ENCODE measurements at regions not wholly inside any gene's neighbourhood (a gene's known extent, or its start where the extent isn't known, plus 50 kb on each side); places are given as distances from the start of the nearest gene placed in this dataset.

DNA sequence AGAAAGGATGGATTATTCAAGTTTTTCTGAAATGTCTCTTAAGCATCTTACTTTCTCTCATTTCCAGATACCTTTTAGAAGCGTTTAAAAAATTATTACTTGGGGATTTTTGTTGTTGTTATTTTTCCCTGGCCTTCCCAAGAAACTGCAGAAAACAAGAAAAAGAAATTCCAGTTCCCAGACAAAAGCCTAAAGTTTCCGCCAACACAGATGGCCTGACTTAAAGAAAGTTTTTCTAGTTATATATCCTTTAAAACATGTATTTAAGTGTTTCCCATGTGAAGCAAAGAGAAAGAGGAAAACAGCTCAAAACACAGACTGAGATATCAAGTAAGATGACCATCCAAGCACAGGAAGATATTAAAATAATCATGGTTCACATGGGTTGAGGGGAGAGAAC is 401.7 kb upstream of the MAF start:
- DNase-seq (ENCODE audit: low read depth in 2 of 2) = no peak
- TF ChIP-seq, protein P1, sequence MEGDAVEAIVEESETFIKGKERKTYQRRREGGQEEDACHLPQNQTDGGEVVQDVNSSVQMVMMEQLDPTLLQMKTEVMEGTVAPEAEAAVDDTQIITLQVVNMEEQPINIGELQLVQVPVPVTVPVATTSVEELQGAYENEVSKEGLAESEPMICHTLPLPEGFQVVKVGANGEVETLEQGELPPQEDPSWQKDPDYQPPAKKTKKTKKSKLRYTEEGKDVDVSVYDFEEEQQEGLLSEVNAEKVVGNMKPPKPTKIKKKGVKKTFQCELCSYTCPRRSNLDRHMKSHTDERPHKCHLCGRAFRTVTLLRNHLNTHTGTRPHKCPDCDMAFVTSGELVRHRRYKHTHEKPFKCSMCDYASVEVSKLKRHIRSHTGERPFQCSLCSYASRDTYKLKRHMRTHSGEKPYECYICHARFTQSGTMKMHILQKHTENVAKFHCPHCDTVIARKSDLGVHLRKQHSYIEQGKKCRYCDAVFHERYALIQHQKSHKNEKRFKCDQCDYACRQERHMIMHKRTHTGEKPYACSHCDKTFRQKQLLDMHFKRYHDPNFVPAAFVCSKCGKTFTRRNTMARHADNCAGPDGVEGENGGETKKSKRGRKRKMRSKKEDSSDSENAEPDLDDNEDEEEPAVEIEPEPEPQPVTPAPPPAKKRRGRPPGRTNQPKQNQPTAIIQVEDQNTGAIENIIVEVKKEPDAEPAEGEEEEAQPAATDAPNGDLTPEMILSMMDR (IDR thresholded peaks at IDR 0.05; ENCODE audit: low read depth, low read length) = no peak

GRCh38 chr16:79998143-79998542 is 397.6 kb upstream of the MAF start:
- TF ChIP-seq, protein P1 (IDR thresholded peaks at IDR 0.05; ENCODE audit: low read depth, low read length) = no peak
- no peak for DNase-seq (ENCODE audit: low read depth in 2 of 2)
- H3K4me3 ChIP-seq (replicated peaks in 1 of 2; ENCODE audit: low read depth in 2 of 2, low read length in 2 of 2) = no peak overlapping the region

More for the DNA sequence above, 401.7 kb upstream of the MAF start:
- no peak overlapping the region for H3K4me3 ChIP-seq (replicated peaks in 1 of 2; ENCODE audit: low read depth in 2 of 2, low read length in 2 of 2)

GRCh38 chr16:79997257-79997656 is 396.7 kb upstream of the MAF start:
- TF ChIP-seq, protein P1 (IDR thresholded peaks at IDR 0.05; ENCODE audit: low read depth, low read length) = peak; percentile 51
- no peak overlapping the region for H3K4me3 ChIP-seq (replicated peaks in 1 of 2; ENCODE audit: low read depth in 2 of 2, low read length in 2 of 2)

DNA sequence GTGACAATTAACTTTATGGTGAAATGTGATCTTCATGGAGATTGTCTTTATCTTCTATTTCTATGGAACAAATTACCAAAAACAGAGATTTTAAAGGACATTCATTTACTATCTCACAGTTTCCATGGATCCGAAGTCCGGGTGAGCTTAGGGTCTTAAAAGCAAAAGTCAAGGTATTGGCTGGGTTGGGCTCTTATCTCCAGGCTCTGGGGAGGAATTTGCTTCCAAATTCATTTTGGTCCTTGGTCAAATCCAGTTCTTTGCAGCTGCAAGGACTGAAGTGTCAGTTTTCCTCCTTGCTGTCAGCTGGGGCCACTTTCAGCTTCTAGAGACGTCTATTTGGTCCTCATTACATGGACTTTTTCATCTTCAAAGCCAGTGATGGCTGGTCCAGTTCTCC is 395.8 kb upstream of the MAF start:
- H3K4me3 ChIP-seq (replicated peaks in 1 of 2; ENCODE audit: low read depth in 2 of 2, low read length in 2 of 2) = no peak overlapping the region
- TF ChIP-seq, protein P1 (IDR thresholded peaks at IDR 0.05; ENCODE audit: low read depth, low read length) = no peak
- no peak for DNase-seq (ENCODE audit: low read depth in 2 of 2)

More at GRCh38 chr16:79997257-79997656, 396.7 kb upstream of the MAF start:
- peak in 1 of 2 donors; percentile 42 for DNase-seq (ENCODE audit: low read depth in 2 of 2)

GRCh38 chr16:79995315-79995714 is 394.8 kb upstream of the MAF start:
- TF ChIP-seq, protein P1 (IDR thresholded peaks at IDR 0.05; ENCODE audit: low read depth, low read length) = no peak
- no peak for DNase-seq (ENCODE audit: low read depth in 2 of 2)
- H3K4me3 ChIP-seq (replicated peaks in 1 of 2; ENCODE audit: low read depth in 2 of 2, low read length in 2 of 2) = no peak overlapping the region

DNA sequence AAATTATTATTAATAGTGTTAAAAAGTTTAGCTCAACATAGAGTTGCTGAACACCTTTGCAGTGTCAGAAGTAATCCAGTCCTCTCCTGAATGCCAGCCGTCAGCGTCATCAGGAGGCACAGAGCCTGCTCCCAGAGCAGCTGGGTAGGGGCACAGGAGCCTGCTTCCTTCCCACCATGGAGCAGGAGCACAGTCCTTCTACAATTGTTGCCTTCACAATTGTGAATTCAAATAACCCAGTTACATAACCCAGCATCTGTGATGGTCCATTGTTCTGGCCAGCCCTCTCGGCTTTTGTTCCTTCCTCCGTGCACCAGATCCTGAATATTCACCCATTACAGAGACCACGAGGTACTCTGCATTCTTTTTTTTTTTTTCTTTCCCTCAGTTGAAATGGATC is 393.9 kb upstream of the MAF start:
- H3K4me3 ChIP-seq (replicated peaks in 1 of 2; ENCODE audit: low read depth in 2 of 2, low read length in 2 of 2) = no peak overlapping the region
- TF ChIP-seq, protein P1 (IDR thresholded peaks at IDR 0.05; ENCODE audit: low read depth, low read length) = no peak
- no peak for DNase-seq (ENCODE audit: low read depth in 2 of 2)

DNA sequence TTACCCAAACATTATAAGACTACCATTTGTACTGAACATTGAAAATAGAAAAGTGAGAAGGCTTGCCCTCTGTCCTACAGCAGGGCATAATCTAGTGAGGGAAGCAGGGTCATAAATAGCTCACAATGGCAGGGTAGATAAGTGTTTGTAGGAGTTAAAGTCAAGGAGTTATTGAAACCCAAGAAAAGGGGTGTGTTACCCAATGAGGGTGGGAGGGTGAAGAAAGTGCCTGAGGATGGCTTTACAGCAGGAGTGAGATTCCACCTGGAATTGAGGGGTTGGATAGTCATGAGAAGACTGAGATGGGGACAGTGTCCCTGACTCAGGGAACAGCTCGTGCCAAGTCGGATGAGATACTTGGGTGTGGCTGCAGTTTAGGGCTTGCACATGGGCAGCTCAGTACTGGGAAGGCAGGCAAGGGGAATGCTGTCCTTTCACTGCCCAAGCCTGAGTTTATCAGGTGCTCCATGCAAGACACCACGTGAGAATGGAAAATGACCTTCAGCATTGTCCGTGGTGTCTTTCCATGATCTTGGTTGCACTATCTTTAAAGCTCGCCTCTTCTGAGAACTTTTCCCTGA is 393.2 kb upstream of the MAF start:
- TF ChIP-seq, protein P1 (IDR thresholded peaks at IDR 0.05; ENCODE audit: low read depth, low read length) = no peak
- DNase-seq (ENCODE audit: low read depth in 2 of 2) = no peak
- H3K4me3 ChIP-seq (replicated peaks in 1 of 2; ENCODE audit: low read depth in 2 of 2, low read length in 2 of 2) = no peak overlapping the region
